HG02870 (cell line): ENCODE measurements at regions not wholly inside any gene's neighbourhood (a gene's known extent, or its start where the extent isn't known, plus 50 kb on each side); places are given as distances from the start of the nearest gene placed in this dataset.

Source experiments
- ATAC-seq: cut with Tn5 transposase; IDR thresholded peaks from one replicate; pipeline ENCODE4 v1.9.1; 2021; ENCODE audit warnings: mild to moderate bottlenecking, moderate library complexity; ENCODE audit not compliant: unreplicated experiment

- ATAC-seq: no peak
Measured at GRCh38 chr2:14355102-14355501, 277.4 kb upstream of the LRATD1 start.

DNA sequence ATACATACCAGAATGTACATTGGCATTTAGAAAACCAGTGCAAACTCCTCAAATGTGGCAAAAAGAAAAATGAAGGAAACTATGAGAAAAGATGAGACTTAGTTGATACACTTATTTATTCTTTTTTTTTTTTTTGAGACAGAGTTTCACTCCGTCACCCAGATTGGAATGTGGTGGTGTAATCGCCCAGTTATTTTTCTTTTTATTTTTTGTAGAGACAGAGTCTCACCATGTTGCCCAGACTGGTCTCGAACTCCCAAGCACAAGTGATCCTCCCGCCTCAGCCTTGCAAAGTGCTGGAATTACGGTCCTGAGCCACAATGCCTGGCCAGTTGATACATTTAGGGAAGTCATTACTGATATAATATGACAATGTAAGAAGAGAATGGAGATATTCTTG lies 274.2 kb upstream of the LRATD1 start:
- no peak for ATAC-seq

GRCh38 chr2:14358774-14359173 lies 273.7 kb upstream of the LRATD1 start:
- ATAC-seq: no peak

GRCh38 chr2:14363137-14363536 lies 269.4 kb upstream of the LRATD1 start:
- no peak for ATAC-seq

DNA sequence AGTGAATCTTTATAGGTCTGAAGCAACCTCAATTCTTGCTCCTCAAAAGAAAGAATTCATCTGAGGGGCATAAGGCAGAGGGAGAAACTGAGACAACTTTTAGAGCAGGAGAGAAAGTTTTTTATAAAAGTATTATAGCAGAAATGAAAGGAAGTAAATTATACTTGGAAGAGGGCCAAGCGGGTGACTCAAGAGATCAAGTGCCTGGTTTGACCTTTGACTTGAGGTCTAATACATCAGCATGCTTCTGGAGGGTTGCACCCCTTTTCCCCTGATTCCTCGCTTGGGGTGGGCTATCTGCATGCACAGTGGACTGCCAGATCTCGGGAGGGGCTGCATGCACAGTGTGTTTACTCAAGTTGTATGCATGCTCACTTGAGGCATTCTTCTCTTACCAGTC lies 268.5 kb upstream of the LRATD1 start:
- no peak for ATAC-seq

- ATAC-seq: no peak
Measured at GRCh38 chr2:14364471-14364870, 268.0 kb upstream of the LRATD1 start.

- no peak for ATAC-seq
Measured at GRCh38 chr2:14385043-14385442, 247.5 kb upstream of the LRATD1 start.

DNA sequence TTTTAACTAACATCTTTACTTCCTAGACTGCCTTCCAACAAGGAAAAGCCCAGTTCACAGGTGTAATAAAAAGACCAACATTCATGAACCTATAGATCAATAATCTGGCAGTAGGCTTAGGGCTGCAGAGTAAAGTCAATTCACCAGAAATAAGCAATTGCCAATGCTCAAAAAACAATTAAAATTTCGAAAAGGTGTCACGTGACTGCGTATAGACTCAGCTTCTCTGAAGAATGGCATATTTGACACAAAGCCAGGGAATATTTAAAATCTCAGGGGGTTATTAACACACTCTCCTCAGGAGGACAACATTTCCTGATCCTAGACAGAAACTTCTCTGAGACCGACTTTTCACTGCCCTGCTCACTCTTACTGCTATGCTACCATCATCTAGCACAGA lies 245.2 kb upstream of the LRATD1 start:
- no peak for ATAC-seq

GRCh38 chr2:14388724-14389123 lies 243.8 kb upstream of the LRATD1 start:
- ATAC-seq: no peak

GRCh38 chr2:14396533-14397083 lies 235.9 kb upstream of the LRATD1 start:
- no peak for ATAC-seq

GRCh38 chr2:14398641-14399040 lies 233.9 kb upstream of the LRATD1 start:
- no peak for ATAC-seq

DNA sequence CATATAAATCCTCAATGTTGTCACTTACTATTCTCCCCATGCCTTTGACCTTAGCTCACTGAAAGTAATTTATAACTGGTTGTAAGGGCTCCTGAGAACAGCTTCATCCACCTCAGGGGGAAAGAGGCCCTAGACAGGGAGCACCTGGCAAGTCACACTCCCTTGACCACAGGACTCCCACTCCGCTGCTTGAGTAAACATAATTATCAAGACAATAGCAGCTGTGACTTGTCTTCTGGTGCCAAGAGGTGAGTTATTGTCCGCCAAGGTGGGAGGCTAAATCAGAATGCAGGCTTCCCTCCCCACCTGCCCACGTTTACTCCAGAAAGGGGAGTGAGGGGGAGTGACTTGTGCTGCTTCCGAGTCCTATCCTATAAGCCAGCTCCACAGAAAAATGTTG lies 230.6 kb upstream of the LRATD1 start:
- ATAC-seq: no peak

DNA sequence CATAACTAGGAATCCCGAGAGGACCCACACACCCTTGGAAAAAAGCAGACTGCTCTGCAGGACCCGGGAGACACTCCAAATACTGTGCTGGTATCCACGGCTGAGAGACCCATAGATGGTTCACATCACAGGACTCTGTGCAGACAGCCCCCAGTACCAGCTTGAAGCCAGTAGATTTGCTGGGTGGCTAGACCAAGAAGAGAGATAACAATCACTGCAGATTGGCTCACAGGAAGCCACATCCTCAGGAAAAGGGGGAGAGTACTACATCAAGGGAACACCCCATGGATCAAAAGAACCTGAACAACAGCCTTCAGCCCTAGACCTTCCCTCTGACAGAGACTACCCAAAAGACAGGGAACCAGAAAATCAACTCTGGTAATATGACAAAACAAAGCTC lies 223.8 kb upstream of the LRATD1 start:
- no peak for ATAC-seq

DNA sequence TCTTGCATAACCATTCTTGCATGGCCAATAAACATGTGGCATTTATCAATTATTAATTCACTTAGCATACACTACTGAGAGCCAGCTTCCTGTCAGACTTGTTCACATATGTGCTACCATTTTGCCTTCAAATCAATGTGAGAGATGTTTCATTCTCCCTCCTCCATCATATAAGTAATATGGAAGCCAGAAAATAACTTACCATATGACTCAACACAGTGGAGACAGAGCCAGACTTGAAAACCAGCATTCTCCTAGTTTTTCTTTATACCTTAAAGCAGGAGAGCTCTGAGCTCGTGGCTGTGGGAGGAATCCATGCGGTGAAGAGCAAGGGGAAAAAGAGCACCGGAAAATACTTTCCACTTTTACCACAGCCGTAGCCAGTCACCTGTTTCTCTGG lies 215.0 kb upstream of the LRATD1 start:
- no peak for ATAC-seq

DNA sequence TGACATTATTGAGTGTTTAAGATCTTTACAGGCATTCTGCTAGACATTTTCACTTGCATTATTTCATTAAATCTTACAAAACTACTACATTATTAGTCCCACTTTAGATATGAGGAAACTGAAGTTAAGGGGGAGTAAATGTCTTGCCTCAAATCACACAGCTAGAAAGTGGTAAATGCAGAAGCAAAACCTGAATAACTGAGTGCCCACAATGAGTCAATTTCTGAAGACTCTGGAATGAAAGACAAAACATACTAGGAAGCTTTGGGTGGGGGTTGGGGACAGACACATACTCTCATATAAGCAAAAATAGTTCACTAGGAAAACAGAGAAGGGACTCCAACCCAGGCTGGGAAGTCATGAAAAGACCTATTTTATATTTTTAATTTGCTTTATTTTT lies 214.4 kb upstream of the LRATD1 start:
- no peak for ATAC-seq

GRCh38 chr2:14420851-14421250 lies 211.7 kb upstream of the LRATD1 start:
- ATAC-seq: no peak

- no peak for ATAC-seq
Measured at GRCh38 chr2:14422426-14422825, 210.1 kb upstream of the LRATD1 start.

- ATAC-seq: no peak
Measured at GRCh38 chr2:14423145-14423906, 209.2 kb upstream of the LRATD1 start.

- peak; percentile 45 for ATAC-seq
Measured at GRCh38 chr2:14424478-14425390, 207.8 kb upstream of the LRATD1 start.

DNA sequence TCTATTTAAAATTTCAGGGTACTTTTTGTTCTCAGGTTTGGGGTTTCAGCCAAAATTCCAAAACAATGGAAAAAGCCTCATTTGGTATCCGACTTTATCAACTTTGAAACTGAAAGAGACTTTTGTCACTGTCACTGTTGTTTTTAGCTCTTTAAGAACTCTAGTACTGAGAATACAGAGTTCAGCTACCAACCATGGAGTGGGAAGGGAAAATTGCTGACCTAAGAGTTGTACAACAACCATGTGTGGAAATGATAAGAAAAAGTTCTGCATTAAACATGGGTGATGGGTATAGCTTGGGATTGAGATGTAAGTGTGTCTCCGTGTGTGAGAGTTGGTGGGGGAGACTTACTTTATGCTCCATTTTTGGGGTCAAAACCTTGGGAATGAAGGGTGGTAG lies 206.6 kb upstream of the LRATD1 start:
- ATAC-seq: no peak

DNA sequence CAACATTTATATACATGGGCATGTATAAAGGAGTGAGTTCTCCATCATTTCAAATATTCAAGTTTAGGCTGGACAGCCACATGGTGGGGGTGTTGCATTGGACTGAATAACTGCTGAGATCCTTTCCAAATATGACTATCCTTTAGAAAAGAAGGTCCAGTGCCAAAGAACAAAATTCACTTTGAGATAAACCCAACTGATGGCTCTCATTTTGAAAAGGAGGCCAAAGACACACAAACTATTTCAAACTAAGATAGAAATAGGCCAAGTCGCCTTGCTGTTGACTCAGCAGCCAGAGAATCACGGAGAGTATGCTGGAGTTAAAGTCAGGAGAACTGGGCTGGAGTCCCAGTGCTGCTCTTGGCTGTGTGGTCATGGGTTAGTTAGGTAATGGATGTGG lies 204.5 kb upstream of the LRATD1 start:
- no peak for ATAC-seq

- no peak for ATAC-seq
Measured at GRCh38 chr2:14433946-14434495, 198.5 kb upstream of the LRATD1 start.
